GM21576 (cell line): ENCODE measurements at regions not wholly inside any gene's neighbourhood (a gene's known extent, or its start where the extent isn't known, plus 50 kb on each side); places are given as distances from the start of the nearest gene placed in this dataset.
"Not testable (repeated sequence)": the region's sequence is repeated elsewhere in the genome, so short reads cannot be mapped to it uniquely, and the experiment has no call there.

Source experiments
- ATAC-seq: cut with Tn5 transposase; IDR thresholded peaks from one replicate; pipeline ENCODE4 v1.9.1; 2021; ENCODE audit warnings: mild to moderate bottlenecking, moderate library complexity; ENCODE audit not compliant: unreplicated experiment

GRCh38 chr5:29024052-29024451 lies 1985.7 kb upstream of the CDH9 start:
- no peak for ATAC-seq

GRCh38 chr5:29023541-29023940 lies 1985.2 kb upstream of the CDH9 start:
- no peak for ATAC-seq

GRCh38 chr5:29017501-29017900 lies 1979.1 kb upstream of the CDH9 start:
- ATAC-seq, result no peak

GRCh38 chr5:29016067-29016466 lies 1977.7 kb upstream of the CDH9 start:
- ATAC-seq, result no peak

- ATAC-seq, result no peak
These were observed 1977.1 kb upstream of the CDH9 start for GRCh38 chr5:29015523-29015922.

GRCh38 chr5:29005386-29005785 lies 1967.0 kb upstream of the CDH9 start:
- no peak for ATAC-seq

- no peak for ATAC-seq
These were observed 1964.1 kb upstream of the CDH9 start for GRCh38 chr5:29002481-29002880.

GRCh38 chr5:29001666-29002065 lies 1963.3 kb upstream of the CDH9 start:
- no peak for ATAC-seq

- no peak for ATAC-seq
These were observed 1946.3 kb upstream of the CDH9 start for GRCh38 chr5:28984639-28985038.

- ATAC-seq, result no peak
These were observed 1937.1 kb upstream of the CDH9 start for GRCh38 chr5:28975508-28975907.

GRCh38 chr5:28967848-28968247 lies 1929.5 kb upstream of the CDH9 start:
- ATAC-seq, result no peak

GRCh38 chr5:28961816-28962215 lies 1923.4 kb upstream of the CDH9 start:
- no peak for ATAC-seq

GRCh38 chr5:28958581-28958980 lies 1920.2 kb upstream of the CDH9 start:
- no peak for ATAC-seq

- no peak for ATAC-seq
These were observed 1919.1 kb upstream of the CDH9 start for GRCh38 chr5:28957450-28957849.

- no peak for ATAC-seq
These were observed 1915.7 kb upstream of the CDH9 start for GRCh38 chr5:28954074-28954473.

GRCh38 chr5:28947865-28948264 lies 1909.5 kb upstream of the CDH9 start:
- ATAC-seq, result no peak

GRCh38 chr5:28945859-28946258 lies 1907.5 kb upstream of the CDH9 start:
- ATAC-seq, result no peak

GRCh38 chr5:28929366-28929765 lies 1891.0 kb upstream of the CDH9 start:
- not testable (repeated sequence) for ATAC-seq

- ATAC-seq, result not testable (repeated sequence)
These were observed 1890.0 kb upstream of the CDH9 start for GRCh38 chr5:28928327-28928790.

- ATAC-seq, result no peak
These were observed 1889.4 kb upstream of the CDH9 start for GRCh38 chr5:28927559-28928326.

GRCh38 chr5:28926422-28926821 lies 1888.0 kb upstream of the CDH9 start:
- no peak for ATAC-seq

GRCh38 chr5:28917631-28918030 lies 1879.2 kb upstream of the CDH9 start:
- ATAC-seq, result no peak

- ATAC-seq, result no peak
These were observed 1875.9 kb upstream of the CDH9 start for GRCh38 chr5:28914297-28914696.
